ENCODE measurements at regions not wholly inside any gene's neighbourhood (a gene's known extent, or its start where the extent isn't known, plus 50 kb on each side); places are given as distances from the start of the nearest gene placed in this dataset.

GRCh38 chr9:113659740-113660139 lies 196.2 kb downstream of the RGS3 start:
- no peak for ATAC-seq
- no peak for DNase-seq
- Histone ChIP-seq H3K9me3 (no peaks in the 10 kb centered on the region), H3K36me3 (ENCODE audit: low read depth) (no peaks in the 10 kb centered on the region), H3K4me1 (ENCODE audit: low read depth) (no peaks in the 10 kb centered on the region), H3K4me3 (no peak overlapping the region)
- intact Hi-C loops (cut with DNase I, micrococcal nuclease) = loop anchor here (5.0 to 10.0 kb wide), 3 partner anchors 67 to 225 kb away; no protein-coding TSS in a partner anchor
- TF ChIP-seq CTCF (IDR thresholded peaks at IDR 0.05) = no peak

GRCh38 chr9:113660196-113660595 lies 196.7 kb downstream of the RGS3 start:
- no peaks in the 10 kb centered on the region for H3K36me3 ChIP-seq (ENCODE audit: low read depth)
- DNase-seq (no peak), ATAC-seq (no peak)
- intact Hi-C loops (cut with DNase I, micrococcal nuclease) = no loop called here
- no peak for TF ChIP-seq CTCF (IDR thresholded peaks at IDR 0.05)
- no peaks in the 10 kb centered on the region for H3K9me3 ChIP-seq
- no peak overlapping the region for H3K4me3 ChIP-seq
- no peaks in the 10 kb centered on the region for H3K4me1 ChIP-seq (ENCODE audit: low read depth)

- no peak for ATAC-seq
- no peaks in the 10 kb centered on the region for H3K4me1 ChIP-seq (ENCODE audit: low read depth)
- intact Hi-C loops (cut with DNase I, micrococcal nuclease) = no loop called here
- TF ChIP-seq CTCF (IDR thresholded peaks at IDR 0.05) = no peak
- no peak overlapping the region for H3K4me3 ChIP-seq
- no peaks in the 10 kb centered on the region for H3K9me3 ChIP-seq
- DNase-seq = no peak
- H3K36me3 ChIP-seq (ENCODE audit: low read depth) = no peaks in the 10 kb centered on the region
Observed at GRCh38 chr9:113661074-113661473, 197.5 kb downstream of the RGS3 start.

GRCh38 chr9:113664181-113664875 lies 200.8 kb downstream of the RGS3 start:
- no peak for TF ChIP-seq CTCF (IDR thresholded peaks at IDR 0.05)
- Histone ChIP-seq H3K4me1 (ENCODE audit: low read depth) (no peaks in the 10 kb centered on the region), H3K9me3 (no peaks in the 10 kb centered on the region), H3K36me3 (ENCODE audit: low read depth) (no peaks in the 10 kb centered on the region), H3K4me3 (no peak overlapping the region)
- intact Hi-C loops (cut with DNase I, micrococcal nuclease) = no loop called here
- DNase-seq = no peak
- ATAC-seq = no peak

- no peaks in the 10 kb centered on the region for H3K9me3 ChIP-seq
- H3K4me1 ChIP-seq (ENCODE audit: low read depth) = no peaks in the 10 kb centered on the region
- no peak for TF ChIP-seq CTCF (IDR thresholded peaks at IDR 0.05)
- intact Hi-C loops (cut with DNase I, micrococcal nuclease) = no loop called here
- H3K36me3 ChIP-seq (ENCODE audit: low read depth) = no peaks in the 10 kb centered on the region
- DNase-seq = no peak
- H3K4me3 ChIP-seq = no peak overlapping the region
- ATAC-seq = no peak
Observed at GRCh38 chr9:113665064-113665463, 201.5 kb downstream of the RGS3 start.

GRCh38 chr9:113665756-113666155 lies 202.2 kb downstream of the RGS3 start:
- no peaks in the 10 kb centered on the region for H3K4me1 ChIP-seq (ENCODE audit: low read depth)
- no peaks in the 10 kb centered on the region for H3K36me3 ChIP-seq (ENCODE audit: low read depth)
- DNase-seq = no peak
- no peak overlapping the region for H3K4me3 ChIP-seq
- no peaks in the 10 kb centered on the region for H3K9me3 ChIP-seq
- intact Hi-C loops (cut with DNase I, micrococcal nuclease) = no loop called here
- no peak for ATAC-seq
- no peak for TF ChIP-seq CTCF (IDR thresholded peaks at IDR 0.05)
